Neuronal stem cell (in vitro differentiated cells): ENCODE measurements at regions not wholly inside any gene's neighbourhood (a gene's known extent, or its start where the extent isn't known, plus 50 kb on each side); places are given as distances from the start of the nearest gene placed in this dataset.

Source experiments
- DNase-seq: peaks from one replicate; pipeline ENCODE4 v3.0.0-alpha.2; 2013; ENCODE audit warnings: low spot score
- H2AFZ ChIP-seq: one replicate; pipeline ENCODE4 v1.6.1; 2013; ENCODE audit warnings: mild to moderate bottlenecking, low read length, inconsistent platforms
- H2AK5ac ChIP-seq: 2 replicates; pipeline ENCODE4 v1.6.1; 2013; ENCODE audit warnings: low read depth, mild to moderate bottlenecking, inconsistent platforms, low read length, moderate library complexity, mixed read lengths
- H2BK120ac ChIP-seq: 2 replicates; pipeline ENCODE4 v1.6.1; 2013; ENCODE audit warnings: low read depth, mild to moderate bottlenecking, inconsistent platforms, low read length, moderate library complexity, mixed read lengths
- H2BK12ac ChIP-seq: one replicate; pipeline ENCODE4 v1.6.1; 2013; ENCODE audit warnings: low read length, inconsistent platforms
- H2BK15ac ChIP-seq: 2 replicates; pipeline ENCODE4 v1.6.1; 2013; ENCODE audit warnings: mild to moderate bottlenecking, low read length, inconsistent platforms, mixed read lengths
- H2BK5ac ChIP-seq: one replicate; pipeline ENCODE4 v1.6.1; 2013; ENCODE audit warnings: inconsistent platforms, mild to moderate bottlenecking, low read length, moderate library complexity
- H3K14ac ChIP-seq: one replicate; pipeline ENCODE4 v1.6.1; 2013; ENCODE audit warnings: low read length, inconsistent platforms
- H3K18ac ChIP-seq: 2 replicates; pipeline ENCODE4 v1.6.1; 2013; ENCODE audit warnings: low read length, inconsistent platforms
- H3K23ac ChIP-seq: 2 replicates; pipeline ENCODE4 v1.6.1; 2013; ENCODE audit warnings: low read depth, mild to moderate bottlenecking, mixed read lengths, low read length, inconsistent platforms; ENCODE audit not compliant: poor library complexity
- H3K27ac ChIP-seq: replicated peaks from 3 replicates; pipeline ENCODE4 v1.5.1; 2013; ENCODE audit warnings: low read length, inconsistent platforms
- H3K27me3 ChIP-seq, 3 experiments: 2 replicates each; pipeline ENCODE4 v1.6.1; 2013; ENCODE audit warnings: low read length in 3 of 3, mild to moderate bottlenecking in 2 of 3, inconsistent platforms in 1 of 3, low read depth in 1 of 3, mixed read lengths in 1 of 3, moderate library complexity in 1 of 3; ENCODE audit not compliant: control insufficient read depth in 3 of 3, insufficient read depth in 3 of 3
- H3K36me3 ChIP-seq, 2 donors: replicated peaks in 1 of 2; 2 replicates each; pipeline ENCODE4 v1.6.1; 2013; ENCODE audit warnings: low read length in 2 of 2; ENCODE audit not compliant: control insufficient read depth in 2 of 2, insufficient read depth in 2 of 2
- H3K4ac ChIP-seq: 2 replicates; pipeline ENCODE4 v1.6.1; 2013; ENCODE audit warnings: inconsistent platforms, mild to moderate bottlenecking, low read length, moderate library complexity
- H3K4me1 ChIP-seq, 2 donors: 1 replicate in 1 of 2; 2 replicates in 1 of 2; pipeline ENCODE4 v1.6.1; 2013; ENCODE audit warnings: low read length in 2 of 2, low read depth in 1 of 2; ENCODE audit not compliant: control insufficient read depth in 2 of 2, insufficient read depth in 1 of 2
- H3K4me2 ChIP-seq: one replicate; pipeline ENCODE4 v1.6.1; 2013; ENCODE audit warnings: mild to moderate bottlenecking, low read length, inconsistent platforms; ENCODE audit not compliant: insufficient read depth, poor library complexity, severe bottlenecking
- H3K4me3 ChIP-seq, 2 donors: 2 replicates each; pipeline ENCODE4 v1.5.1; 2013; ENCODE audit warnings: low read length in 2 of 2, mild to moderate bottlenecking in 2 of 2, inconsistent platforms in 1 of 2, moderate library complexity in 1 of 2
- H3K79me1 ChIP-seq: one replicate; pipeline ENCODE4 v1.6.1; 2013; ENCODE audit warnings: low read depth, mild to moderate bottlenecking, inconsistent platforms, low read length, moderate library complexity
- H3K9ac ChIP-seq: one replicate; pipeline ENCODE4 v1.6.1; 2013; ENCODE audit warnings: mild to moderate bottlenecking, low read depth, low read length, inconsistent platforms; ENCODE audit not compliant: poor library complexity
- H3K9me3 ChIP-seq, 2 donors: replicated peaks in 1 of 2; 2 replicates each; pipeline versions ENCODE3 to v1.6.1; 2013; ENCODE audit warnings: low read length in 2 of 2, mild to moderate bottlenecking in 2 of 2, inconsistent platforms in 1 of 2, low read depth in 1 of 2, mixed read lengths in 1 of 2, moderate library complexity in 1 of 2; ENCODE audit not compliant: control insufficient read depth in 2 of 2, insufficient read depth in 1 of 2
- H4K8ac ChIP-seq: one replicate; pipeline ENCODE4 v1.6.1; 2013; ENCODE audit warnings: low read depth, mild to moderate bottlenecking, inconsistent platforms, low read length, moderate library complexity
- H4K91ac ChIP-seq: one replicate; pipeline ENCODE4 v1.6.1; 2013; ENCODE audit warnings: low read length, low read depth, mild to moderate bottlenecking, inconsistent platforms; ENCODE audit not compliant: poor library complexity
- WGBS, 2 donors: extraction: QIAGEN DNeasy Blood & Tissue Kit; methylation state at CpG; one replicate each; pipeline ENCODE4 v1.1.7; 2013; ENCODE audit warnings: missing lambda C conversion rate in 2 of 2, mixed read lengths in 1 of 2; ENCODE audit not compliant: insufficient read length in 2 of 2, insufficient replicate concordance in 1 of 2; ENCODE audit errors: extremely low coverage in 2 of 2; 5-methylcytosine and 5-hydroxymethylcytosine counted together

DNA sequence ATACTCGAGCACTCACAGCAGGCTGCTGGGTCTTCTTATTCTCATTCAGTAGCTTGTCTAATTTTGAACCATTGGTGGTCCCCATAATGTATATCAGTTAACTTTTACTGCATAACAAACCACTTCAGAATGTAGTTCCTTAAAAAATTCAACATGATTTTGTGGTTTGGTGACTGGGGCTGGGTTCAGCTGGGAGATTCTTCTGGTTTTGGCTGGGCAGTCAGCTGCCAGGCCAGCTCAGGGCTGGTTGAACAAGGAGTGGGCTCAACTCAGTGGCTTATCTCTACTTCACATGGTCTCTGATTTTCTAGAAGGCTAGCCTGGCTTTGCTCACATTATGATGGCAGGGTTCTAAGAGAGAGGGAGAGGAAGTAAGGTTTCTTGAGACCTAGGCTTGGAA lies 292.4 kb upstream of the CHD6 start:
- Histone ChIP-seq H3K4me1 (no peaks in the 10 kb centered on the region), H3K4ac (no peak overlapping the region), H4K91ac (no peak overlapping the region), H3K36me3 (no peaks in the 10 kb centered on the region), H2BK15ac (no peak overlapping the region), H2AK5ac (no peak overlapping the region), H2BK120ac (no peak overlapping the region), H3K9me3 (peaks cover 0 to 2% of the 10 kb centered on the region in 2 donors), H3K79me1 (no peaks in the 10 kb centered on the region), H2BK12ac (no peak overlapping the region), H3K27ac (no peak overlapping the region), H3K4me3 (no peak overlapping the region), H3K9ac (no peak overlapping the region), H3K27me3 (no peaks in the 10 kb centered on the region), H4K8ac (no peak overlapping the region), H3K4me2 (no peak overlapping the region), H3K18ac (no peak overlapping the region), H3K14ac (no peak overlapping the region), H3K23ac (no peak overlapping the region), H2BK5ac (no peak overlapping the region), H2AFZ (no peak overlapping the region)
- WGBS, 2 donors: no CpG with 5 or more reads among the region's 1 CpG
- DNase-seq: no peak

DNA sequence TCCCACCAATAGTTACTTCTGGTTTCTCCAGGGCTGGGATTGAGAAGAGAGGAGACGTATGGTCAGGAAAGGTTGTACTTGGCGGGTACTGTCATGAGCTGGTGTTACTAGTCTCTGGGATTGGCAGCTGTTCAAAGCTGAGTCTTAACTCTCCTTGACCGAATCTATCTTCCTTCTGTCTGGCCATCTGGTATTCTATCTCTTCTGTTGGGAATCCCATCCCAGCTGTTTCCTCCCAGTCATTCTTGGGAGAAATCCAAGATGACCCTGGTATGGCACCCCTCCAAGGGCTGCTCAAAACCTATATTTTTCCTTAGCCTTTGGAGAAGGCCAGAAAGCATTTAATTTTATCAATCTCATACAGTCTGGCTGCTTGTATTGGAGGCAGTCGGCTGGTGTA lies 287.0 kb upstream of the CHD6 start:
- no peak overlapping the region for H3K14ac ChIP-seq

DNA sequence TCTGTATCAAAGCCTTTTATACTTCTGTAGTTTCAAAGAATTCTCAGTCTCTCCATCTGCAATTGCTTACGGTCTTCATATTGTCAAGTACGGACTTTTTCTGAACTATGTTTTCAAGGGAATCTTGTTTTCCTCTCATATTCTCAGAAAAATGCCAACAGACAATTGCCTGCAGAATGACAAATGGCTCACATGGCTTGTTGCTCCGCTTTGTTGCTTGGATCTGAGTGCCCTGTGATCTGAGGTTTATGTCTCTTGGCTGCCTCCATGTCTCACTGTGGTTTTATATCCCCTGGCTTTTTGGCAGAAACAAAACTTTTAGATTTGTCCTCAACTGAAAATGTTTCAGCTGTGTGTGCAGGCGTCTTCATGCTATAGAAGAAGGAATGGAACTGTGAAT lies 285.4 kb upstream of the CHD6 start:
- no peaks in the 10 kb centered on the region for H3K79me1 ChIP-seq
- no peak overlapping the region for H3K4me3 ChIP-seq
- no peak overlapping the region for H3K9ac ChIP-seq
- H4K91ac ChIP-seq: no peak overlapping the region
- H3K4me1 ChIP-seq: no peaks in the 10 kb centered on the region
- no peak for DNase-seq
- H3K27me3 ChIP-seq: peaks cover 0 to 6% (median 0%) of the 10 kb centered on the region in 3 experiments
- H3K27ac ChIP-seq: no peak overlapping the region
- H3K9me3 ChIP-seq: no peaks in the 10 kb centered on the region
- no peak overlapping the region for H3K14ac ChIP-seq
- no peaks in the 10 kb centered on the region for H3K36me3 ChIP-seq
- no peak overlapping the region for H2BK12ac ChIP-seq
- no peak overlapping the region for H3K18ac ChIP-seq
- WGBS, 2 donors: no CpG with 5 or more reads among the region's 4 CpGs
- H2BK120ac ChIP-seq: no peak overlapping the region
- no peak overlapping the region for H4K8ac ChIP-seq
- H2AK5ac ChIP-seq: no peak overlapping the region
- H3K4me2 ChIP-seq: no peak overlapping the region
- H2BK15ac ChIP-seq: no peak overlapping the region
- H2AFZ ChIP-seq: no peak overlapping the region
- no peak overlapping the region for H3K4ac ChIP-seq
- H3K23ac ChIP-seq: no peak overlapping the region
- H2BK5ac ChIP-seq: no peak overlapping the region

More for the DNA sequence above, 287.0 kb upstream of the CHD6 start:
- H3K79me1 ChIP-seq: no peaks in the 10 kb centered on the region
- no peak overlapping the region for H2AK5ac ChIP-seq
- no peak overlapping the region for H2AFZ ChIP-seq
- peaks cover 0 to 6% (median 0%) of the 10 kb centered on the region in 3 experiments for H3K27me3 ChIP-seq
- H2BK5ac ChIP-seq: no peak overlapping the region
- no peak overlapping the region for H3K27ac ChIP-seq
- H3K9me3 ChIP-seq: no peaks in the 10 kb centered on the region
- H3K9ac ChIP-seq: no peak overlapping the region
- DNase-seq: no peak
- no peak overlapping the region for H3K23ac ChIP-seq
- no peak overlapping the region for H4K8ac ChIP-seq
- no peak overlapping the region for H3K4me2 ChIP-seq
- H2BK12ac ChIP-seq: no peak overlapping the region
- H3K4ac ChIP-seq: no peak overlapping the region
- H3K18ac ChIP-seq: no peak overlapping the region
- no CpG with 5 or more reads among the region's 4 CpGs for WGBS, 2 donors
- no peak overlapping the region for H2BK120ac ChIP-seq
- H3K4me3 ChIP-seq: no peak overlapping the region
- H4K91ac ChIP-seq: no peak overlapping the region
- H3K4me1 ChIP-seq: no peaks in the 10 kb centered on the region
- H2BK15ac ChIP-seq: no peak overlapping the region
- no peaks in the 10 kb centered on the region for H3K36me3 ChIP-seq

DNA sequence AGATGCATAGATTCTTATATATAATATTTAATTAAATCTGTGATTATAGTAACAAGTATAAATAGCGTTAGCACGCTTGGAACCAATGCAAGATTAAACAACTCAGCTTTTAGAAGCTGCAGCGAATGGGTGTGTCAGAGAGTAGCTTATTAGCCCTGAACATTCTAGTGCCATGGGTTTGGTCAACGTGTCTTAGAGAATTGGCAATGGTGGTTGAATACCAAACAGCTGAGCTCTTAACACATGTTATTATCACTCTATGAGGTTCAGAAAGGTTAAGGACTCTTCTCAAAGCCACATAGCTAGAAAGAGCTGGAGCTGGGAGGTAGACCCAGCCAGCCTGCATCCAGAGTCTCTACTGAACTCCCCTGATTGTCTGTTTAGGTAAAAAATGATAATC lies 284.2 kb upstream of the CHD6 start:
- no peak overlapping the region for H2BK15ac ChIP-seq
- H2AK5ac ChIP-seq: no peak overlapping the region
- no peak for DNase-seq
- H3K4me1 ChIP-seq: no peaks in the 10 kb centered on the region
- H3K23ac ChIP-seq: no peak overlapping the region
- H2BK12ac ChIP-seq: no peak overlapping the region
- no CpG with 5 or more reads among the region's 4 CpGs for WGBS, 2 donors
- peaks cover 0 to 6% (median 0%) of the 10 kb centered on the region in 3 experiments for H3K27me3 ChIP-seq
- no peaks in the 10 kb centered on the region for H3K36me3 ChIP-seq
- no peak overlapping the region for H2BK120ac ChIP-seq
- H3K4me3 ChIP-seq: no peak overlapping the region
- H4K91ac ChIP-seq: no peak overlapping the region
- H3K27ac ChIP-seq: no peak overlapping the region
- H2BK5ac ChIP-seq: no peak overlapping the region
- no peak overlapping the region for H2AFZ ChIP-seq
- no peak overlapping the region for H3K18ac ChIP-seq
- H3K9me3 ChIP-seq: no peaks in the 10 kb centered on the region
- no peak overlapping the region for H4K8ac ChIP-seq
- H3K79me1 ChIP-seq: no peaks in the 10 kb centered on the region
- H3K4me2 ChIP-seq: no peak overlapping the region
- H3K14ac ChIP-seq: no peak overlapping the region
- no peak overlapping the region for H3K4ac ChIP-seq
- no peak overlapping the region for H3K9ac ChIP-seq
